Coronary artery (tissue), 2 donors: ENCODE measurements at regions not wholly inside any gene's neighbourhood (a gene's known extent, or its start where the extent isn't known, plus 50 kb on each side); places are given as distances from the start of the nearest gene placed in this dataset.
"Not testable (repeated sequence)": the region's sequence is repeated elsewhere in the genome, so short reads cannot be mapped to it uniquely, and the experiment has no call there.

Experiments
- DNase-seq: peaks from one replicate; pipeline ENCODE4 v3.0.0-alpha.2; 2017; ENCODE audit warnings: low spot score
- H3K27ac ChIP-seq, 2 donors: fragments of 200-600 bp; sonication (generic); one replicate each; pipeline ENCODE4 v1.5.1; 2016 to 2019
- H3K4me3 ChIP-seq: fragments of 200-600 bp; sonication (generic); 2 replicates; pipeline ENCODE4 v1.5.1; 2016; ENCODE audit warnings: mild to moderate bottlenecking, moderate library complexity
- TF ChIP-seq, protein P1 (sequence below): fragments of 200-600 bp; sonication (generic); IDR thresholded peaks from one replicate; pipeline ENCODE4 v1.5.1; 2019; ENCODE audit warnings: antibody characterized with exemption

DNA sequence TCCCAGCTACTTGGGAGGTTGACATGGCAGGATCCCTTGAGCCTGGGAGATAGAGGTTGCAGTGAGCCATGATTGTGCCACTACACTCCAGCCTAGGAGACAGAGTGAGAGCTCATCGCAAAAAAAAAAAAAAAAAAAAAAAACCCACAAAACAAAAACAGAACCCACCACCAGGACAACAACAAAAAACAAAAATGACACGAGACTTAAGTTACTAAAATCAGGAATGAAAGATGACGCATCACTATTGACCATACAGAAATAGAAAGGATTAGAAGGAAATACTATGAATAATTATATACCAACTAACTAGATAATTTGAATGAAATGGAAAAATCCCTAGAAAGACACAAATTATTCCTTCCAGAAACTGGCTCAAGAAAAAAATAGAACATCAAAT, 432.4 kb upstream of the PMFBP1 start:
- TF ChIP-seq, protein P1, sequence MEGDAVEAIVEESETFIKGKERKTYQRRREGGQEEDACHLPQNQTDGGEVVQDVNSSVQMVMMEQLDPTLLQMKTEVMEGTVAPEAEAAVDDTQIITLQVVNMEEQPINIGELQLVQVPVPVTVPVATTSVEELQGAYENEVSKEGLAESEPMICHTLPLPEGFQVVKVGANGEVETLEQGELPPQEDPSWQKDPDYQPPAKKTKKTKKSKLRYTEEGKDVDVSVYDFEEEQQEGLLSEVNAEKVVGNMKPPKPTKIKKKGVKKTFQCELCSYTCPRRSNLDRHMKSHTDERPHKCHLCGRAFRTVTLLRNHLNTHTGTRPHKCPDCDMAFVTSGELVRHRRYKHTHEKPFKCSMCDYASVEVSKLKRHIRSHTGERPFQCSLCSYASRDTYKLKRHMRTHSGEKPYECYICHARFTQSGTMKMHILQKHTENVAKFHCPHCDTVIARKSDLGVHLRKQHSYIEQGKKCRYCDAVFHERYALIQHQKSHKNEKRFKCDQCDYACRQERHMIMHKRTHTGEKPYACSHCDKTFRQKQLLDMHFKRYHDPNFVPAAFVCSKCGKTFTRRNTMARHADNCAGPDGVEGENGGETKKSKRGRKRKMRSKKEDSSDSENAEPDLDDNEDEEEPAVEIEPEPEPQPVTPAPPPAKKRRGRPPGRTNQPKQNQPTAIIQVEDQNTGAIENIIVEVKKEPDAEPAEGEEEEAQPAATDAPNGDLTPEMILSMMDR = no peak
- no peak overlapping the region for H3K27ac ChIP-seq
- H3K4me3 ChIP-seq = no peak overlapping the region
- no peak for DNase-seq

DNA sequence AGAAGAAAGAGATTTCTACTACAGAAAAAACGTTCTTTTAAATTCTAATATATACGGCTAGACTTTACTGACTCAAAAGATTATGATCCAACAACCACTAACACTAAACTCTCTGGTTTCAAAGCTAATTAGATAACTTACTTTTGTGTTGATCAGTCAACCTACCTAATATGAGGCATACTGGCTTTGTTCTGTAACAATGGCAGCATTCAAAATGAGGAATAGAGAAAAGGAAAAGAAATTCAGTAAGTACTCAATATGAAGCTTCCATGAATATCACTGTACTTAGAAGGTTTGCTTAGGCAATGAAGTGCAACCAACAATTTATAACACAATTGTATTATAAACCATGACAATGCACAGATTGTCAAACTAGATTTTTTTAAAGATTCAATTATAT, 430.5 kb upstream of the PMFBP1 start:
- no peak overlapping the region for H3K27ac ChIP-seq
- TF ChIP-seq, protein P1 = no peak
- H3K4me3 ChIP-seq = no peak overlapping the region
- no peak for DNase-seq

DNA sequence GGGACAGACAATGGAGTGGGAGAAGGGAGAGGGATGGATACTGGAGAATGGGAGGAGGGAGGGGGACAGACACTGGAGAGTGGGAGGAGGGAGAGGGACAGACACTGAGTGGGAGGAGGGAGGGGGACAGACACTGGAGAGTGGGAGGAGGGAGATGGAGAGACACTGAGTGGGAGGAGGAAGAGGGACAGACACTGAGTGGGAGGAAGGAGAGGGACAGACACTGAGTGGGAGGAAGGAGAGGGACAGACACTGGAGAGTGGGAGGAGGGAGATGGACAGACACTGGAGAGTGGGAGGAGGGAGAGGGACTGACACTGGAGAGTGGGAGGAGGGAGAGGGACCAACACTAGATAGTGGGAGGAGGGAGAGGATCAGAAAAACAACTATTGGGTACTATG, 426.7 kb upstream of the PMFBP1 start:
- Histone ChIP-seq H3K4me3 (no peak overlapping the region), H3K27ac (no peak overlapping the region)
- TF ChIP-seq, protein P1 = no peak
- DNase-seq = no peak

DNA sequence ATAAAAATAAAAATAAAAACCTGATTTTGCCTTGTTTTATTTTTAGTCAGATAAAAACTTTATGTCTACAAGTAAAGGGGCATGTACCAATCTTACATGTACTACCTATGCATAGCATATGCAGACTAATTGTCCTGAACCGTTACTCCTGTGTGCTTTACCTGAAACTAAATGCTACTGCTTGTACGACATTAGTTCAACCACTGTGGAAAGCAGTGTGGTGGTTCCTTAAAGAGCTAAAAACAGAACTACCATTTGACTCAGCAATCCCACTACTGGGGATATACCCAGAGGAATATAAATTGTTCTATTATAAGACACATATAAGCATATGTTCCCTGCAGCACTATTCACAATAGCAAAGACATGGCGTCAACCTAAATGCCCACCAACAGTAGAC, 426.0 kb upstream of the PMFBP1 start:
- Histone ChIP-seq H3K4me3 (no peak overlapping the region), H3K27ac (no peak overlapping the region)
- DNase-seq = no peak
- TF ChIP-seq, protein P1 = no peak

DNA sequence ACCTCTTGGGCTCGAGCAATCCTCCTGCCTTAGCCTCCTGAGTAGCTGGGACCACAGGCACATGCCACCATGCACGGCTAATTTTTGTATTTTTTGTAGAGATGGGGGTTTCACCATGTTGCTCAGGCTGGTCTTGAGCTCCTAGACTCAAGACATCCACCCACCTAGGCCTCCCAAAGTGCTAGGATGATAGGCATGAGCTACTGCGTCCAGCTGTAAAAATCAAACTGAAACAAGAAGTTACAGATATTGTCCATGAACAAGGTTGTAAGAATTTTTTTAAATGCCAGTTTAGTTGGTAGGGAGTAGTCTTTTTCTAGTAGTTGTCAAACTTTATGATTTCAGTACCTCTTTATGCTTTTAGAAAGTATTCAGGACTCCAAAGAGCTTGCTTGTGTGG, 424.4 kb upstream of the PMFBP1 start:
- Histone ChIP-seq H3K27ac (no peak overlapping the region), H3K4me3 (no peak overlapping the region)
- no peak for DNase-seq
- TF ChIP-seq, protein P1 = no peak

DNA sequence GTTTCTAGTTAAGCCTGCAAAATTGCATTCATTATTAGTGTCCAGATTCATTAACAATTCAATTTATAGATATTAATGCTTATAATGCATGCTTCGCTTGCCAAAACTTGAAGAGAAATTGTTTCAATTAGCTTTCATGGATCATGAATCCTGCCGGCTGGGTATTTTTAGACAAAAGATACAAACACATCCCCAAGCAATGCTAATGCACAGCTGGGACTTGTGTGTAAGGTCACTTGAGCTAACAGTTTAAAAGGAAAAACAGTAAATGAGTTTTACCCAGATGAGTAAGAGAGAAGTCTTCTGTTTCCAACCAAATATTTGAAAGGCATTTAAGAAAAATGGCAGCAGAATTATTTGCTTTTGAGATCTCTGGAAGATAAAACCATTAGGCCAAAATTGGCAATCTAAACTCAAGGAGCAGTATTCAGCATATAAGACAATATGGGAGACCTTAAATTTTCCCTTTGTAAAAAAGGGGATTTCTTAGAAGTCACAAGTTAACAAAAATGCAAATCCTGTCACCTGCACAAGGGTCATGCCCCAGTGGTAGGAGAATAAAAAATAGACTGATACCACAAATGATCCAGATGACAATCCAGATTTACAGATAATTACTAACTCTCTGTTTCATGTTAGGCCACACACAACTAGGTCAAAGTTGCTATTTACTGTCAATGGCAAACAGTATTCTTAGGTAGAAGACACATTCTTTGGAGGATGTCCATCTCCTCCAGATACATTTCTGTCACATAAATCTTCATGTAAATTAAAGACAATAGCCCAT, 418.4 kb upstream of the PMFBP1 start:
- DNase-seq = no peak
- Histone ChIP-seq H3K27ac (no peak overlapping the region), H3K4me3 (no peak overlapping the region)
- TF ChIP-seq, protein P1 = no peak

DNA sequence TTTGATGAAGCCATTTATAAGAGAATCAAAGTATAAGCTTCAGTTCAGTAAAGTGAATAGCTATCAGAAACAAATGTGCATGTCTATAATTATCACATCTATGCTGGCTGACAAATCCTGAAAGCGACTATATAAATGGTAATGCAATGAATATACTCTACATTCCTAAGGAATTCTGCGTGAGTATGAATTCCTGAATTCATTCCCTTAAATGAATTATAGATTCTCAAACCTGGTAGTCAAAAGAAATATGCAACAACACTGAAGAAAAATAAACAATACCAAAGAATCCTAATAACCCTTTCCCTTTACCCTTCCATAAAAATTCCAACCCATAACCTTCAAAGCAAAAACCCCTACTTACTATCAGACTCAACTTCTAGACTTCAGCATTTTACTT, 416.6 kb upstream of the PMFBP1 start:
- H3K27ac ChIP-seq = no peak overlapping the region
- no peak for DNase-seq
- no peak overlapping the region for H3K4me3 ChIP-seq
- TF ChIP-seq, protein P1 = no peak

DNA sequence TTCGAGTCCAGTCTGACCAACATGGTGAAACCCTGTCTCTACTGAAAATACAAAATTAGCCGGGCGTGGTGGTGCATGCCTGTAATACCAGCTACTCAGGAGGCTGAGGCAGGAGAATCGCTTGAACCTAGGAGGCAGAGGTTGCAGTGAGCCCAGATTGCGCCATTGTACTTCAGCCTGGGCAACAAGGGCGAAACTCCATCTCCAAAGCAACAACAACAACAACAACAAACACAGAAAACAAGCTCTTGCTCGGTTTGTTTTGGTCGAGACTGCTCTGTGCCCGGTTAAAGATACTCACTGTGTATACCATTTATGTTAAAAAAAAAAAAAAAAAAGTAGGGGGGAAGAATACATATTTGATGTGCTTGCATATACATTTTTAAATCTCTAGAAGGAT, 406.1 kb upstream of the PMFBP1 start:
- H3K27ac ChIP-seq, H3K4me3 ChIP-seq, DNase-seq: not testable (repeated sequence)
